HCT116 (cell line): ENCODE measurements at regions not wholly inside any gene's neighbourhood (a gene's known extent, or its start where the extent isn't known, plus 50 kb on each side); places are given as distances from the start of the nearest gene placed in this dataset.

ENCODE experiments used
- ATAC-seq: fragments of 200-7000 bp; cut with Tn5 transposase; 2 replicates; pipeline ENCODE4 v1.9.1; 2020; ENCODE audit warnings: mild to moderate bottlenecking, moderate library complexity
- BruUV-seq: library from RNA; stranded (reverse); fragments of 400-500 nt; replicated peaks from 2 replicates; lab custom pipeline; 2021; lab: Mats Ljungman, UMichigan
- CTCF ChIA-PET: fragments of 300-600 bp; sonication (Branson Sonifier 250); formaldehyde crosslinking; loops from one replicate; lab custom pipeline; 2021; ENCODE audit warnings: antibody characterized with exemption; lab: Charles Lee
- POLR2A ChIA-PET: fragments of 300-600, 350-600 bp; sonication (Branson Sonifier 250); formaldehyde crosslinking; loops from one replicate; lab custom pipeline; 2021; ENCODE audit warnings: antibody characterized with exemption; lab: Charles Lee
- RAD21 ChIA-PET, 2 experiments: fragments of 300-600 bp; sonication (Branson Sonifier 250); formaldehyde crosslinking; loops; one replicate each; lab custom pipeline; 2023; ENCODE audit warnings: low total read pairs in 2 of 2; ENCODE audit not compliant: uncharacterized antibody in 2 of 2, unreplicated experiment in 2 of 2, low non-redundant PET in 1 of 2; lab: Charles Lee
- DNase-seq: peaks from one replicate; pipeline ENCODE4 v3.0.0-alpha.2; 2010; ENCODE audit warnings: low read depth, low spot score
- H2AFZ ChIP-seq: fragments of 200-600 bp; shearing (Covaris generic), sonication (generic); 2 replicates; pipeline ENCODE4 v1.6.1; 2017; ENCODE audit warnings: low read depth, mixed run types, mixed read lengths, antibody characterized with exemption, low read length; ENCODE audit not compliant: poor library complexity, severe bottlenecking
- H3K27ac ChIP-seq: 2 replicates; pipeline ENCODE4 v1.5.1; 2012; ENCODE audit warnings: low read depth, low read length
- H3K27me3 ChIP-seq: fragments of 200-600 bp; sonication (generic); 2 replicates; pipeline ENCODE4 v1.6.1; 2016; ENCODE audit warnings: mixed run types, low read length, mixed read lengths; ENCODE audit not compliant: insufficient read depth
- H3K36me3 ChIP-seq, 2 experiments: fragments of 200-500 bp in 1 of 2; fragments of 200-600 bp in 1 of 2; sonication (Bioruptor generic) in 1 of 2; sonication (generic) in 1 of 2; 2 replicates each; pipeline versions ENCODE4 v1.5.1 to v1.6.1; 2014 to 2016; ENCODE audit warnings: low read length in 2 of 2, inconsistent platforms in 1 of 2, mixed read lengths in 1 of 2, mixed run types in 1 of 2; ENCODE audit not compliant: insufficient read depth in 2 of 2, control insufficient read depth in 1 of 2
- H3K4me1 ChIP-seq, 2 experiments: fragments of 200-600 bp in 1 of 2; sonication (generic) in 1 of 2; 2 replicates each; pipeline versions ENCODE4 v1.5.1 to v1.6.1; 2012 to 2017; ENCODE audit warnings: low read length in 2 of 2, inconsistent platforms in 1 of 2, mild to moderate bottlenecking in 1 of 2, mixed read lengths in 1 of 2, mixed run types in 1 of 2, moderate library complexity in 1 of 2; ENCODE audit not compliant: insufficient read depth in 2 of 2, control insufficient read depth in 1 of 2
- H3K4me2 ChIP-seq: fragments of 200-600 bp; sonication (generic); 2 replicates; pipeline ENCODE4 v1.6.1; 2017; ENCODE audit warnings: mixed run types, low read length, mixed read lengths
- H3K4me3 ChIP-seq, 2 experiments: fragments of 200-600 bp in 1 of 2; sonication (generic) in 1 of 2; replicated peaks in 1 of 2; 2 replicates each; pipeline ENCODE4 v1.5.1; 2011 to 2016; ENCODE audit warnings: low read length in 2 of 2, control low read depth in 1 of 2, low read depth in 1 of 2, mild to moderate bottlenecking in 1 of 2, mixed read lengths in 1 of 2, mixed run types in 1 of 2
- H3K79me2 ChIP-seq: fragments of 200-600 bp; sonication (generic); 2 replicates; pipeline ENCODE4 v1.6.1; 2017; ENCODE audit warnings: mild to moderate bottlenecking, mixed run types, low read length, moderate library complexity, mixed read lengths; ENCODE audit not compliant: insufficient read depth
- H3K9ac ChIP-seq: fragments of 200-600 bp; sonication (generic); 2 replicates; pipeline ENCODE4 v1.6.1; 2016; ENCODE audit warnings: low read length, mixed read lengths
- H3K9me2 ChIP-seq: fragments of 200-600 bp; sonication (generic), shearing (Covaris generic); 2 replicates; pipeline ENCODE4 v1.6.1; 2017; ENCODE audit warnings: mixed run types, mild to moderate bottlenecking, moderate library complexity; ENCODE audit not compliant: insufficient read depth
- H3K9me3 ChIP-seq, 2 experiments: fragments of 200-500 bp in 1 of 2; fragments of 200-600 bp in 1 of 2; sonication (Bioruptor generic) in 1 of 2; sonication (generic) in 1 of 2; 2 replicates each; pipeline ENCODE4 v1.6.1; 2014 to 2017; ENCODE audit warnings: low read length in 2 of 2, mixed read lengths in 2 of 2, inconsistent platforms in 1 of 2, low read depth in 1 of 2, mild to moderate bottlenecking in 1 of 2, mixed run types in 1 of 2, moderate library complexity in 1 of 2; ENCODE audit not compliant: control insufficient read depth in 1 of 2, insufficient read depth in 1 of 2
- H4K20me1 ChIP-seq: fragments of 200-600 bp; sonication (generic), shearing (Covaris generic); 2 replicates; pipeline ENCODE4 v1.6.1; 2017; ENCODE audit warnings: mixed run types, mild to moderate bottlenecking, moderate library complexity; ENCODE audit not compliant: insufficient read depth
- CEBPB ChIP-seq: IDR thresholded peaks from 2 replicates; pipeline ENCODE4 v1.6.1; 2012; ENCODE audit warnings: low read depth
- EGR1 ChIP-seq: IDR thresholded peaks from 2 replicates; pipeline ENCODE4 v1.6.1; 2012; ENCODE audit warnings: low read depth
- EZH2 ChIP-seq: fragments of 200-600 bp; sonication (generic); IDR thresholded peaks from 2 replicates; pipeline ENCODE4 v1.6.1; 2017; ENCODE audit warnings: antibody characterized with exemption, mixed run types
- EZH2phosphoT487 ChIP-seq: fragments of 200-600 bp; IDR thresholded peaks from 2 replicates; pipeline ENCODE4 v1.6.1; 2018; ENCODE audit warnings: antibody characterized with exemption, borderline replicate concordance
- POLR2A ChIP-seq: IDR thresholded peaks from 2 replicates; pipeline ENCODE4 v1.7.0; 2011; ENCODE audit warnings: borderline replicate concordance; ENCODE audit not compliant: insufficient read depth, insufficient read length; ENCODE audit errors: extremely low read depth
- POLR2AphosphoS5 ChIP-seq: IDR thresholded peaks from 2 replicates; pipeline ENCODE4 v1.6.1; 2011; ENCODE audit warnings: mild to moderate bottlenecking, low read depth, low read length, moderate library complexity
- RAD21 ChIP-seq: IDR thresholded peaks from 2 replicates; pipeline ENCODE4 v1.6.1; 2012; ENCODE audit warnings: low read depth, mild to moderate bottlenecking
- SIN3A ChIP-seq: IDR thresholded peaks from 2 replicates; pipeline ENCODE4 v1.6.1; 2012; ENCODE audit warnings: low read depth
- SP1 ChIP-seq: IDR thresholded peaks from 2 replicates; pipeline ENCODE4 v1.6.1; 2012; ENCODE audit warnings: low read depth
- SRF ChIP-seq: IDR thresholded peaks from 2 replicates; pipeline ENCODE4 v1.6.1; 2012; ENCODE audit warnings: low read depth
- YY1 ChIP-seq: IDR thresholded peaks from 2 replicates; pipeline ENCODE4 v1.6.1; 2011; ENCODE audit warnings: low read length, low read depth, moderate library complexity, mild to moderate bottlenecking; ENCODE audit not compliant: insufficient replicate concordance; ENCODE audit errors: extremely low read depth
- ZFX ChIP-seq: fragments of 450-650 bp; IDR thresholded peaks from 2 replicates; pipeline ENCODE4 v1.6.1; 2017
- ZNF274 ChIP-seq: fragments of 200-500 bp; sonication (Bioruptor generic); IDR thresholded peaks from 2 replicates; pipeline ENCODE4 v1.6.1; 2014; ENCODE audit warnings: mild to moderate bottlenecking, low read depth, low read length, inconsistent platforms
- intact Hi-C: fragments of 100-400 bp; cut with micrococcal nuclease; formaldehyde crosslinking; loops from 2 replicates; pipeline ENCODE4 v1.10.0; 2022
- TF ChIP-seq, protein P1 (sequence below): IDR thresholded peaks from 2 replicates; pipeline ENCODE4 v1.6.1; 2012; ENCODE audit warnings: low read depth
- TF ChIP-seq, protein P2 (sequence below), 3 experiments: fragments of 200-600 bp in 1 of 3; sonication (generic) in 1 of 3; IDR thresholded peaks in 2 of 3; conservative IDR thresholded peaks in 1 of 3; 2 replicates each; pipeline ENCODE4 v1.5.1; 2012 to 2017; ENCODE audit warnings: low read depth in 2 of 3, low read length in 2 of 3, antibody characterized with exemption in 1 of 3, borderline replicate concordance in 1 of 3, control low read depth in 1 of 3, mild to moderate bottlenecking in 1 of 3, mixed read lengths in 1 of 3, mixed run types in 1 of 3, moderate library complexity in 1 of 3; ENCODE audit not compliant: insufficient read depth in 1 of 3

DNA sequence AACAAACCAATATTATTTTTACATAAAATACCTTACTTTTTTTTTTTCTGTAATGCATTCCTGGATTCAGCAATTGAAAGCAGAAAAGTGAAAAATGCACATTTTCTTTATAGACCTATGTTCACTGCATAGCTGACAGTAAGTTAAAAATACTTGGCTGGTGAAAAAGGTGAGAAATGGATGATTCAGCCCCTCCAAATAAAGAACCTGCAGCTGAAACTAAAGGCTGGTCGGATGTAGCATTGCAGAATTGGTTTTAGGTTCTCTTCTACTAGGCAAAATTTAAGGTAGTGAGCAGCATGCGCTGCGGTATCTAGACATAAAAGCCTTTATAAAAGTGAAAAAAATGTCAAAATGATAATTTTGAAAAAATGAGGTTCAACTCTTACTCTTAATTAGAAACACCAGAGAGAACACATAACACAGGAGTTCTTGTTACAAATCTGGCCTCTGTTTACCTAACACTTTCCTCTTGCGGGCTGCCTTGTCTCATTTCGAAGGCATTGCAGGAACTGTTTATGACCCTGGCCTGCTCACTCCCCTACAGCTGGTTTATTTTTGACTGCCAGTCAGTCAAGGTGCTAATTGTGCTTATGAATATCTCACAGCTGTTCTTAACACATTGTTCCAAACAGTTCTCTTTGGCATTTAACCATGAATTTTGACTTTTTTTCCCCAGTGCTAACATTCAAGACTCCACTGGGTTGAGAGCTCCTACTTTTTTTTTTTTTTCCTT is 455.4 kb upstream of the TBL1XR1 start:
- Histone ChIP-seq H3K4me2 (no peak overlapping the region), H3K27me3 (no peaks in the 10 kb centered on the region), H3K27ac (no peak overlapping the region), H3K4me3 (no peak overlapping the region), H3K36me3 (no peaks in the 10 kb centered on the region), H3K4me1 (no peaks in the 10 kb centered on the region), H4K20me1 (no peaks in the 10 kb centered on the region), H3K9me3 (no peaks in the 10 kb centered on the region), H3K9ac (no peak overlapping the region), H2AFZ (no peak overlapping the region), H3K79me2 (no peaks in the 10 kb centered on the region), H3K9me2 (no peaks in the 10 kb centered on the region)
- TF ChIP-seq EZH2: no peak
- TF ChIP-seq POLR2A: no peak
- TF ChIP-seq SRF: no peak
- no peak for TF ChIP-seq YY1
- TF ChIP-seq ZNF274: no peak
- TF ChIP-seq, protein P1, sequence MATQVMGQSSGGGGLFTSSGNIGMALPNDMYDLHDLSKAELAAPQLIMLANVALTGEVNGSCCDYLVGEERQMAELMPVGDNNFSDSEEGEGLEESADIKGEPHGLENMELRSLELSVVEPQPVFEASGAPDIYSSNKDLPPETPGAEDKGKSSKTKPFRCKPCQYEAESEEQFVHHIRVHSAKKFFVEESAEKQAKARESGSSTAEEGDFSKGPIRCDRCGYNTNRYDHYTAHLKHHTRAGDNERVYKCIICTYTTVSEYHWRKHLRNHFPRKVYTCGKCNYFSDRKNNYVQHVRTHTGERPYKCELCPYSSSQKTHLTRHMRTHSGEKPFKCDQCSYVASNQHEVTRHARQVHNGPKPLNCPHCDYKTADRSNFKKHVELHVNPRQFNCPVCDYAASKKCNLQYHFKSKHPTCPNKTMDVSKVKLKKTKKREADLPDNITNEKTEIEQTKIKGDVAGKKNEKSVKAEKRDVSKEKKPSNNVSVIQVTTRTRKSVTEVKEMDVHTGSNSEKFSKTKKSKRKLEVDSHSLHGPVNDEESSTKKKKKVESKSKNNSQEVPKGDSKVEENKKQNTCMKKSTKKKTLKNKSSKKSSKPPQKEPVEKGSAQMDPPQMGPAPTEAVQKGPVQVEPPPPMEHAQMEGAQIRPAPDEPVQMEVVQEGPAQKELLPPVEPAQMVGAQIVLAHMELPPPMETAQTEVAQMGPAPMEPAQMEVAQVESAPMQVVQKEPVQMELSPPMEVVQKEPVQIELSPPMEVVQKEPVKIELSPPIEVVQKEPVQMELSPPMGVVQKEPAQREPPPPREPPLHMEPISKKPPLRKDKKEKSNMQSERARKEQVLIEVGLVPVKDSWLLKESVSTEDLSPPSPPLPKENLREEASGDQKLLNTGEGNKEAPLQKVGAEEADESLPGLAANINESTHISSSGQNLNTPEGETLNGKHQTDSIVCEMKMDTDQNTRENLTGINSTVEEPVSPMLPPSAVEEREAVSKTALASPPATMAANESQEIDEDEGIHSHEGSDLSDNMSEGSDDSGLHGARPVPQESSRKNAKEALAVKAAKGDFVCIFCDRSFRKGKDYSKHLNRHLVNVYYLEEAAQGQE: no peak
- no peak for TF ChIP-seq POLR2AphosphoS5
- TF ChIP-seq EGR1: no peak
- no peak for TF ChIP-seq ZFX
- no peak for TF ChIP-seq SP1
- TF ChIP-seq, protein P2, sequence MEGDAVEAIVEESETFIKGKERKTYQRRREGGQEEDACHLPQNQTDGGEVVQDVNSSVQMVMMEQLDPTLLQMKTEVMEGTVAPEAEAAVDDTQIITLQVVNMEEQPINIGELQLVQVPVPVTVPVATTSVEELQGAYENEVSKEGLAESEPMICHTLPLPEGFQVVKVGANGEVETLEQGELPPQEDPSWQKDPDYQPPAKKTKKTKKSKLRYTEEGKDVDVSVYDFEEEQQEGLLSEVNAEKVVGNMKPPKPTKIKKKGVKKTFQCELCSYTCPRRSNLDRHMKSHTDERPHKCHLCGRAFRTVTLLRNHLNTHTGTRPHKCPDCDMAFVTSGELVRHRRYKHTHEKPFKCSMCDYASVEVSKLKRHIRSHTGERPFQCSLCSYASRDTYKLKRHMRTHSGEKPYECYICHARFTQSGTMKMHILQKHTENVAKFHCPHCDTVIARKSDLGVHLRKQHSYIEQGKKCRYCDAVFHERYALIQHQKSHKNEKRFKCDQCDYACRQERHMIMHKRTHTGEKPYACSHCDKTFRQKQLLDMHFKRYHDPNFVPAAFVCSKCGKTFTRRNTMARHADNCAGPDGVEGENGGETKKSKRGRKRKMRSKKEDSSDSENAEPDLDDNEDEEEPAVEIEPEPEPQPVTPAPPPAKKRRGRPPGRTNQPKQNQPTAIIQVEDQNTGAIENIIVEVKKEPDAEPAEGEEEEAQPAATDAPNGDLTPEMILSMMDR (IDR thresholded peaks at IDR 0.05 in 2 of 3, conservative IDR thresholded peaks at IDR 0.05 in 1 of 3; ENCODE audit: borderline replicate concordance in 1 of 3, insufficient read depth in 1 of 3, low read depth in 2 of 3, low read length in 2 of 3): no peak
- TF ChIP-seq CEBPB: no peak
- TF ChIP-seq RAD21: no peak
- TF ChIP-seq EZH2phosphoT487: no peak
- TF ChIP-seq SIN3A: no peak
- ChIA-PET CTCF (no interaction called here), POLR2A (no interaction called here), RAD21 (no interaction called here)
- no TSS peak for BruUV-seq
- ATAC-seq: no peak
- no peak for DNase-seq
- intact Hi-C loops: no loop called here
